NB4 (cell line): ENCODE measurements at regions not wholly inside any gene's neighbourhood (a gene's known extent, or its start where the extent isn't known, plus 50 kb on each side); places are given as distances from the start of the nearest gene placed in this dataset.

Source experiments
- CTCF ChIP-seq: IDR thresholded peaks from one replicate; pipeline ENCODE4 v1.5.1; 2012; ENCODE audit warnings: low read depth, low read length
- MYC ChIP-seq: IDR thresholded peaks from 2 replicates; pipeline ENCODE4 v1.6.1; 2011; ENCODE audit warnings: low read depth, low read length
- POLR2A ChIP-seq: IDR thresholded peaks from 2 replicates; pipeline ENCODE4 v1.6.1; 2011; ENCODE audit warnings: mild to moderate bottlenecking; ENCODE audit not compliant: insufficient read length; ENCODE audit errors: extremely low read depth
- TF ChIP-seq, protein P1 (sequence below): IDR thresholded peaks from 2 replicates; pipeline ENCODE4 v1.6.1; 2011; ENCODE audit warnings: low read depth, low read length

- TF ChIP-seq CTCF (no peak), MYC (no peak), POLR2A (no peak)
- TF ChIP-seq, protein P1, sequence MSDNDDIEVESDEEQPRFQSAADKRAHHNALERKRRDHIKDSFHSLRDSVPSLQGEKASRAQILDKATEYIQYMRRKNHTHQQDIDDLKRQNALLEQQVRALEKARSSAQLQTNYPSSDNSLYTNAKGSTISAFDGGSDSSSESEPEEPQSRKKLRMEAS: no peak
Observed at GRCh38 chr12:9276990-9277389, 68.8 kb upstream of the PZP start.
